HEK293T (cell line): ENCODE measurements at regions not wholly inside any gene's neighbourhood (a gene's known extent, or its start where the extent isn't known, plus 50 kb on each side); places are given as distances from the start of the nearest gene placed in this dataset.

ENCODE experiments used
- ARNT ChIP-seq: fragments of 450-650 bp; IDR thresholded peaks from 2 replicates; pipeline ENCODE4 v1.6.1; 2017; ENCODE audit warnings: mild to moderate bottlenecking
- BHLHE40 ChIP-seq: fragments of 450-650 bp; IDR thresholded peaks from 2 replicates; pipeline ENCODE4 v1.6.1; 2016; ENCODE audit warnings: mild to moderate bottlenecking, moderate library complexity, borderline replicate concordance
- ELF4 ChIP-seq: fragments of 450-650 bp; IDR thresholded peaks from 2 replicates; pipeline ENCODE4 v1.6.1; 2017; ENCODE audit warnings: antibody characterized with exemption
- FOXK2 ChIP-seq: fragments of 450-650 bp; IDR thresholded peaks from 2 replicates; pipeline ENCODE4 v1.6.1; 2016; ENCODE audit warnings: mild to moderate bottlenecking
- FOXM1 ChIP-seq: fragments of 450-650 bp; IDR thresholded peaks from 2 replicates; pipeline ENCODE4 v1.6.1; 2017; ENCODE audit warnings: mild to moderate bottlenecking, borderline replicate concordance
- HDGF ChIP-seq: fragments of 450-650 bp; IDR thresholded peaks from 2 replicates; pipeline ENCODE4 v1.6.1; 2017; ENCODE audit warnings: antibody characterized with exemption, borderline replicate concordance
- L3MBTL2 ChIP-seq: fragments of 450-650 bp; conservative IDR thresholded peaks from 2 replicates; pipeline ENCODE4 v1.6.1; 2016; ENCODE audit warnings: mild to moderate bottlenecking
- NFRKB ChIP-seq: fragments of 450-650 bp; IDR thresholded peaks from 2 replicates; pipeline ENCODE4 v1.6.1; 2016; ENCODE audit warnings: mild to moderate bottlenecking, moderate library complexity
- SP1 ChIP-seq: fragments of 450-650 bp; IDR thresholded peaks from 2 replicates; pipeline ENCODE4 v1.6.1; 2017
- SUZ12 ChIP-seq: fragments of 450-650 bp; IDR thresholded peaks from 2 replicates; pipeline ENCODE4 v1.6.1; 2016; ENCODE audit warnings: mild to moderate bottlenecking
- TARDBP ChIP-seq: fragments of 450-650 bp; IDR thresholded peaks from 2 replicates; pipeline ENCODE4 v1.6.1; 2016
- ZNF384 ChIP-seq: fragments of 450-650 bp; IDR thresholded peaks from 2 replicates; pipeline ENCODE4 v1.6.1; 2016
- TF ChIP-seq, protein P1 (sequence below): fragments of 450-650 bp; IDR thresholded peaks from 2 replicates; pipeline ENCODE4 v1.6.1; 2016

DNA sequence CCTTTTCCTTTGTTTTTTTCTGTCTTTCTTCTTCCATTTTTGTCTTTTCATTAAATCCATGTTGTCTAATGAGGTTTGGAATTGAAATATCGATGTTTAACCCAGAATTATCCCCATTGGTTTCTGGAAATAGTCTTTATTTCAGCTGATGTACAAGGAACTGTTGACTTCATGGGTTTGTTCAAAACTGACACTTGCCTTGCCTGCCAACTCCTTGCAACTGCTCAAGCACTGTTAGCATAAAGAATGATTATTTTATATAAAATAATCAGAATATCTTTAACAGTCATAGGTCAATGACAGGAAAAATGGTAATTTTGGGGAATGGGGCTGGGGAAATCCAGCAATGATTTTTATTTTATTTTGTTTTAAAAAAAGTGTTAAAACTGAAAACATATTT lies 359.6 kb upstream of the LCORL start:
- no peak for TF ChIP-seq SUZ12
- TF ChIP-seq, protein P1, sequence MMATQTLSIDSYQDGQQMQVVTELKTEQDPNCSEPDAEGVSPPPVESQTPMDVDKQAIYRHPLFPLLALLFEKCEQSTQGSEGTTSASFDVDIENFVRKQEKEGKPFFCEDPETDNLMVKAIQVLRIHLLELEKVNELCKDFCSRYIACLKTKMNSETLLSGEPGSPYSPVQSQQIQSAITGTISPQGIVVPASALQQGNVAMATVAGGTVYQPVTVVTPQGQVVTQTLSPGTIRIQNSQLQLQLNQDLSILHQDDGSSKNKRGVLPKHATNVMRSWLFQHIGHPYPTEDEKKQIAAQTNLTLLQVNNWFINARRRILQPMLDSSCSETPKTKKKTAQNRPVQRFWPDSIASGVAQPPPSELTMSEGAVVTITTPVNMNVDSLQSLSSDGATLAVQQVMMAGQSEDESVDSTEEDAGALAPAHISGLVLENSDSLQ, result no peak
- TF ChIP-seq NFRKB, result no peak
- TF ChIP-seq SP1, result no peak
- TF ChIP-seq FOXK2, result no peak
- no peak for TF ChIP-seq FOXM1
- TF ChIP-seq BHLHE40, result no peak
- no peak for TF ChIP-seq ARNT
- no peak for TF ChIP-seq ELF4
- no peak for TF ChIP-seq ZNF384
- TF ChIP-seq HDGF, result no peak
- no peak for TF ChIP-seq TARDBP
- TF ChIP-seq L3MBTL2, result no peak
